ENCODE measurements at regions not wholly inside any gene's neighbourhood (a gene's known extent, or its start where the extent isn't known, plus 50 kb on each side); places are given as distances from the start of the nearest gene placed in this dataset.

- no peak for TF ChIP-seq CTCF (IDR thresholded peaks at IDR 0.05; ENCODE audit: extremely low read depth, insufficient read depth, missing control alignments)
- DNase-seq (ENCODE audit: low spot score): no peak
- in situ Hi-C loops (cut with MboI; ENCODE audit: low pct_unique_long_range_greater_than_20kb, low sequenced_read_pairs, unreplicated experiment): no loop called here
Measured at GRCh38 chr2:199693861-199694260, 157.1 kb downstream of the FTCDNL1 start.

- TF ChIP-seq CTCF (IDR thresholded peaks at IDR 0.05; ENCODE audit: extremely low read depth, insufficient read depth, missing control alignments): no peak
- in situ Hi-C loops (cut with MboI; ENCODE audit: low pct_unique_long_range_greater_than_20kb, low sequenced_read_pairs, unreplicated experiment): no loop called here
- DNase-seq (ENCODE audit: low spot score): no peak
Measured at GRCh38 chr2:199692489-199692888, 158.5 kb downstream of the FTCDNL1 start.

- in situ Hi-C loops (cut with MboI; ENCODE audit: low pct_unique_long_range_greater_than_20kb, low sequenced_read_pairs, unreplicated experiment): no loop called here
- no peak for DNase-seq (ENCODE audit: low spot score)
- no peak for TF ChIP-seq CTCF (IDR thresholded peaks at IDR 0.05; ENCODE audit: extremely low read depth, insufficient read depth, missing control alignments)
Measured at GRCh38 chr2:199690225-199690624, 160.8 kb downstream of the FTCDNL1 start.

GRCh38 chr2:199685669-199686068 is 165.3 kb downstream of the FTCDNL1 start:
- TF ChIP-seq CTCF (IDR thresholded peaks at IDR 0.05; ENCODE audit: extremely low read depth, insufficient read depth, missing control alignments): no peak
- no peak for DNase-seq (ENCODE audit: low spot score)
- in situ Hi-C loops (cut with MboI; ENCODE audit: low pct_unique_long_range_greater_than_20kb, low sequenced_read_pairs, unreplicated experiment): no loop called here

- in situ Hi-C loops (cut with MboI; ENCODE audit: low pct_unique_long_range_greater_than_20kb, low sequenced_read_pairs, unreplicated experiment): no loop called here
- DNase-seq (ENCODE audit: low spot score): no peak
- TF ChIP-seq CTCF (IDR thresholded peaks at IDR 0.05; ENCODE audit: extremely low read depth, insufficient read depth, missing control alignments): no peak
Measured at GRCh38 chr2:199684832-199685231, 166.2 kb downstream of the FTCDNL1 start.

GRCh38 chr2:199684168-199684567 is 166.8 kb downstream of the FTCDNL1 start:
- no peak for DNase-seq (ENCODE audit: low spot score)
- no peak for TF ChIP-seq CTCF (IDR thresholded peaks at IDR 0.05; ENCODE audit: extremely low read depth, insufficient read depth, missing control alignments)
- in situ Hi-C loops (cut with MboI; ENCODE audit: low pct_unique_long_range_greater_than_20kb, low sequenced_read_pairs, unreplicated experiment): no loop called here

GRCh38 chr2:199682001-199682400 is 169.0 kb downstream of the FTCDNL1 start:
- no peak for TF ChIP-seq CTCF (IDR thresholded peaks at IDR 0.05; ENCODE audit: extremely low read depth, insufficient read depth, missing control alignments)
- in situ Hi-C loops (cut with MboI; ENCODE audit: low pct_unique_long_range_greater_than_20kb, low sequenced_read_pairs, unreplicated experiment): no loop called here
- DNase-seq (ENCODE audit: low spot score): no peak

Data from GM13977 (cell line).